ENCODE measurements at regions not wholly inside any gene's neighbourhood (a gene's known extent, or its start where the extent isn't known, plus 50 kb on each side); places are given as distances from the start of the nearest gene placed in this dataset.

DNA sequence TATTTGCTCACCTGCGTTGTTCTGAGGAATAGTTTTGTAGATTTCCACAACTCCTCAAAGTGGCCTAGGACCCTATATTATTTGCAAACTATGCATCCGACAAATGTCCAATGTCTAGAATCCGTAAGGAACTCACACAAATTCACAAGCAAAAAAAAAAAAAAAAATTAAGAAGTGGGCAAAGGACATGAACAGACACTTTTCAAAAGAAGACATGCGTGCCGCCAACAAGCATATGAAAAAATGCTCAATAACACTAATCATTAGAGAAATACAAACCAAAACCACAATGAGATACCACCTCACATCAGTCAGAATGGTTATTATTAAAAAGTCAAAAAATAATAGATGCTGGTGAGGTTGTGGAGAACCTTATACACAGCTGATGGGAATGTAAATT lies 398.5 kb upstream of the PROK2 start:
- Mint-ChIP-seq H3K4me1 (no peaks in the 10 kb centered on the region), H3K36me3 (ENCODE audit: insufficient read depth) (no peaks in the 10 kb centered on the region), H3K27me3 (peaks cover 34% of the 10 kb centered on the region), H3K4me3 (no peak overlapping the region), H3K27ac (ENCODE audit: low read depth) (no peak overlapping the region), H3K9me3 (no peaks in the 10 kb centered on the region)
- no peak for DNase-seq (ENCODE audit: low spot score in 2 of 2)
- ATAC-seq (replicated peaks; ENCODE audit: extremely low read depth, poor library complexity, severe bottlenecking): no peak

DNA sequence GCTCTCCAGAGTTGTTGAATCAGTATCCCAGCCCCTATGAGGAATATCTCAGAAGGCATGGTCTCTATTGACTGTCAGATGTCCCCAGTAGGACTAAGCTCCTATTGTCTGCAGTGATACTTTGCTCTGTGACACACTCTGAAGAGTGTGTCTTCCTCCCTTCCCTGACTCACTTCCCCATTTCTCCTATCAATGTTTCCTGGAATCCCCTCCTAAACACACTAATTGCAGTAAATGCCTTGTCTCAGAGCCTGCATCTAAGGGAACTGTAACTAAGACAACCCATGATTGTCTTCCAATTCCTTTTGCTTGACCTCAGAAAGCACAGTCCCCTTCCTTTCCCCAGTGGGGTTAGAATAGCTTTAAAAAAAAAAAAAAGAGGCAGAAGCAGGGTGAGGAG lies 397.3 kb upstream of the PROK2 start:
- no peak overlapping the region for H3K27ac Mint-ChIP-seq (ENCODE audit: low read depth)
- H3K4me1 Mint-ChIP-seq: no peaks in the 10 kb centered on the region
- peaks cover 34% of the 10 kb centered on the region for H3K27me3 Mint-ChIP-seq
- H3K4me3 Mint-ChIP-seq: no peak overlapping the region
- ATAC-seq (replicated peaks; ENCODE audit: extremely low read depth, poor library complexity, severe bottlenecking) (no peak), DNase-seq (ENCODE audit: low spot score in 2 of 2) (no peak)
- no peaks in the 10 kb centered on the region for H3K9me3 Mint-ChIP-seq
- H3K36me3 Mint-ChIP-seq (ENCODE audit: insufficient read depth): no peaks in the 10 kb centered on the region

DNA sequence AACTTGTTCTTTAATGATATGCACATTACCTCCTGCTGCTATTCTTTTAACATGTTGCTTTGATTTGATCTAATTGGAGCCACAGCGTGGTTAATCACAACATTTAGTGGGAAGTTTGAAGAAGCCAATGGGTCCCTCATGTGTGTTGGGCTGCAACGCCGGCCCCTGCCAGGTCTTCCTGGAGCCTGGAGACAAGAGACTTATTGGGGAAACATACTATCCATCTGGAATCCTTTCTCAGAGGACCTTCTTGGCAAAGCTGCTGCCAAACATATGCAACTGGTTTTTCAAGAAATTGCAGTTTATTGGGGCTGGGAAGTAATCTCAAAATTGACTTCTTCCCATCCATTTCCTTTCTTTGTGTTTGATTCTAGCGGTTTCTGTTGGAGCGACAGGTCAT lies 396.3 kb upstream of the PROK2 start:
- ATAC-seq (replicated peaks; ENCODE audit: extremely low read depth, poor library complexity, severe bottlenecking) (no peak), DNase-seq (ENCODE audit: low spot score in 2 of 2) (no peak)
- Mint-ChIP-seq H3K27ac (ENCODE audit: low read depth) (no peak overlapping the region), H3K4me3 (no peak overlapping the region), H3K36me3 (ENCODE audit: insufficient read depth) (no peaks in the 10 kb centered on the region), H3K27me3 (peaks cover 43% of the 10 kb centered on the region), H3K4me1 (peaks cover 7% of the 10 kb centered on the region), H3K9me3 (no peaks in the 10 kb centered on the region)

DNA sequence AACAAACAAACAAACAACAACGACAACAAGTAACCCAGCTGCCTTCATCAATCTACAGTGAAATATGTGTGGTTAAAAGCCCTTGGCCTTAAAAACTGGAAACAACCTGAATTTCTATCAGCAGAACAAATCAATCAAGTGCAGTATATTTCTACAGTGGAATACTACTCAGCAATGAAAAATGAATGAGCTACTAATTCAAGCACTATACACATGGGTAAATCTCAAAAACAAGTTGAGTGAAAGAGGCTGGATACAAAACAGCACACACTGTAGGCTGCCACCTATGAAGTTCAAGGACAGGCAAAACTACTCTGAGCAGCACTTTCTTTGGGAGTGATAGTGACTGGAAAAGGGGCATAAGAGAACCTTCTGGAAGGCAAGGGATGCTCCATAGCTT lies 395.5 kb upstream of the PROK2 start:
- ATAC-seq (replicated peaks; ENCODE audit: extremely low read depth, poor library complexity, severe bottlenecking): no peak
- H3K4me3 Mint-ChIP-seq: no peak overlapping the region
- H3K36me3 Mint-ChIP-seq (ENCODE audit: insufficient read depth): no peaks in the 10 kb centered on the region
- no peak overlapping the region for H3K27ac Mint-ChIP-seq (ENCODE audit: low read depth)
- peaks cover 7% of the 10 kb centered on the region for H3K4me1 Mint-ChIP-seq
- H3K9me3 Mint-ChIP-seq: no peaks in the 10 kb centered on the region
- no peak for DNase-seq (ENCODE audit: low spot score in 2 of 2)
- peaks cover 51% of the 10 kb centered on the region for H3K27me3 Mint-ChIP-seq

DNA sequence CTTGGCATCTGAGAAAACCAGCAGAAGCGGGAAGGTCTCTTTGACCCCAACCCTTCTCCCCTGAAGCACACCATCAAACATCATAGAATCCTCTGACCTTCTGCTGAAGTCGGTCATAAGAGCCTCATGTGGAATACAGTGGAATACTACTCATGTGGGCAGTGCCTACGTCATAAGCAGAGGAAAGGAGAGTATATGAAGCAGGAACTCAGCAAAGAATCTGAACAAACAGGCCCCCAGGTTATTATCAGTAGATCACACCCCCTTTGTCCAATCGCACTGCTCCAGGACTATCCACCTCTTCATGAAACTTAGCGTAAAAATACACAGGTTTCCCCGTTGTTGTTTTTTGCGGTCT lies 394.1 kb upstream of the PROK2 start:
- no peak for DNase-seq (ENCODE audit: low spot score in 2 of 2)
- Mint-ChIP-seq H3K36me3 (ENCODE audit: insufficient read depth) (no peaks in the 10 kb centered on the region), H3K27me3 (peaks cover 54% of the 10 kb centered on the region), H3K4me1 (peaks cover 7% of the 10 kb centered on the region), H3K4me3 (no peak overlapping the region), H3K27ac (ENCODE audit: low read depth) (no peak overlapping the region), H3K9me3 (no peaks in the 10 kb centered on the region)
- no peak for ATAC-seq (replicated peaks; ENCODE audit: extremely low read depth, poor library complexity, severe bottlenecking)

DNA sequence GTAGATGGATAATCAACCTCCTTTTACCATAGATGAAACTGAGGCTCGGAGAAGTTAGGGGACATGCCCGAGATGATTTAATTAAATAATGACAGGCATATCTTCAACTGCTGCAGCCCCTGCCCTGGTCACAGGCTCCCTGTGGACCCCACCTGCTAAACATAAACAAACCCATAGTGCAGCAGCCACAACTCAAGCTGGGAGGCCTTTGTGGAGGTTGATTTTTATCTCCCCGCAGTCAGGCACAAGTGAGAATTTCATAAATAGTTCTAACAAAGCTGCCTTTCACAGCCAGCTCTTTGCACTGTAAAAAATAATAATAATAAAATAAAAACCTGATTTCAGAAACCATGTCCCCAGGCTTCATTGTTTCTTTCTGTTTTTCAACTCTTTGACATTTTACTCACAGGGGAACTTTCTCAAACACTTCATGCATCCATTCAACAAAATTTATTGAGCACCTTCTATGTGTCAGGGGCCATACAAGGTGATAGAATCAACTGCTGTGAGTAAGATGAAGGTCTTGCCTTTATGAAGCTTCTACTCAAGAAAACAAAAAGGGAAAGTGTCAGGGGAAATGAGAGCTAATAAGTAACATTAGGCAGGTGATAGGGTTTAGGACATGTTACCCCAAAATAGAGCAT lies 393.6 kb upstream of the PROK2 start:
- DNase-seq (ENCODE audit: low spot score in 2 of 2): no peak
- Mint-ChIP-seq H3K4me3 (no peak overlapping the region), H3K27ac (ENCODE audit: low read depth) (no peak overlapping the region), H3K36me3 (ENCODE audit: insufficient read depth) (no peaks in the 10 kb centered on the region), H3K4me1 (peaks cover 7% of the 10 kb centered on the region), H3K9me3 (no peaks in the 10 kb centered on the region), H3K27me3 (peaks cover 59% of the 10 kb centered on the region)
- no peak for ATAC-seq (replicated peaks; ENCODE audit: extremely low read depth, poor library complexity, severe bottlenecking)

DNA sequence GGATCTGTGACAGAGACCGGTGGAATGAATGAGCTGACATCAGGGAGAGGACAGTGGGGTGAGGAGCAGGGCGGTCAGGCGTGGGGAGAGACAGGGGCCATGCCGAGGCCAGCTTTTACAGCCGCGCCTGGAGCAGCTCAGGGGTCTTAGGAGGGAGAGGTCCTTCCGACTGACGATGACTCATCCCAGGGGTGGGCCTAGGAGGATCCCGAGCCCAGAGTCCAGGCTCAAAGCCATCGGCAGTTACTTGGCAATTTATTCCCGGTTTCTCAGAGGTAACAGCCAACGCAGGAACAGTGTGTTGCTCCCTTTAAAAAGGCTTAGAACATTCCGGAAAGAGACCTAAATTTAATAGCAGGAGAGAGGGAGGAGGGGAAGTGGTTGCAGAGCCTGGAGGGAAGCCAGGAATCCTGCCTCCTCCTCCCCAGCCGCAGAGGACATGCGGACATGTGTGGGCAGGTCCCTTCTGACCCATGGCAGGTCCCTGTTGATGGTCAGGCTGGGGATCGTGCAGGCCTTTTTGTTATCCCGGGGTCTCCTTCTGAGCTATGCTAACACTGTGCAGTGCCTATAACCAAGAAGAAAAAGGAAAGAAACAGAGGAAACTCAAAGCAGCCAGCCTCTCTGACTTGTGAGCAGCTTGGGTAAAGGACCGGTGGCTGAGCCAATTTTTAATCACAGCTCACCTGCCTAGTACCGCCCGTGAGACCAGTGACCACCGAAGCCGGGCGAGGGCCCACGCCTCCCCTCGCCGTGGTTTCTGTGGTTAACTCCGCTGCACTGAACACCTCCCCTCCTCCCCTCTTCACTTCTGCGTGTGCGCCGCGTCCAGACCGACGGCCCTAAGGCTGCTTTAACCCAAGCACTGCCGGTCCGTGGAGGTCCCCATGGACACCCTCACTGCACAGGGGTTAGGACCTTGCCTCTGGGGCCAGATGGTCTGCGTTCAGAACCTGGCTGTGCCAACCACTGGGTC lies 392.4 kb upstream of the PROK2 start:
- DNase-seq (ENCODE audit: low spot score in 2 of 2): no peak
- Mint-ChIP-seq H3K27me3 (peaks cover 52% of the 10 kb centered on the region), H3K9me3 (no peaks in the 10 kb centered on the region), H3K27ac (ENCODE audit: low read depth) (no peak overlapping the region), H3K36me3 (ENCODE audit: insufficient read depth) (no peaks in the 10 kb centered on the region), H3K4me3 (no peak overlapping the region), H3K4me1 (peaks cover 7% of the 10 kb centered on the region)
- ATAC-seq (replicated peaks; ENCODE audit: extremely low read depth, poor library complexity, severe bottlenecking): no peak

DNA sequence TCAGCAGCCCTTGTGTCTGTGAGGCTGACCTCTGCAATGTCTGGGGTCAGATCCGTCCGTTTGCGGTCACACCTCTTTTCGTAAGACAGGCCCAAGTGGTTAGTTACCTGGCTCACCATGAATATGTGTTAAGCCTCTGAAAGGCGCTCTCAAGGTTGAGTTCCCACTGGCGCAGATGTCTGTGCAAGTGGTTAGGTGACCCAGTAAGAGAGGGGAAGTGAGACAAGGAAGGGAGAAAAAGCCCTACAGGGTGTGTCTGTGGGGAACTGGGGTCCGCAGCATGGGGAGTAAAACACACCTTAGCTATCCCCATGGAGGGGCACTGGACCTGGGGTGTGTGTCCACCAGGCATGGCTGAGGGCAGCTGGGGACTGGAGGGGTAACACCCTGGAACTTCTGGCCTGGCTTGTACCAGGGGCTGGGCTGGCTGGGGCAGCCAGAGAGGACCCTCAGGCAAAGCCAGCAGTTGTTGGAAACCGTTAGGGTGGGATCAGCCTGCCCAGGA lies 391.6 kb upstream of the PROK2 start:
- Mint-ChIP-seq H3K27ac (ENCODE audit: low read depth) (no peak overlapping the region), H3K4me1 (peaks cover 7% of the 10 kb centered on the region), H3K36me3 (ENCODE audit: insufficient read depth) (no peaks in the 10 kb centered on the region), H3K9me3 (no peaks in the 10 kb centered on the region), H3K4me3 (no peak overlapping the region), H3K27me3 (peaks cover 44% of the 10 kb centered on the region)
- ATAC-seq (replicated peaks; ENCODE audit: extremely low read depth, poor library complexity, severe bottlenecking): no peak
- DNase-seq (ENCODE audit: low spot score in 2 of 2): no peak

DNA sequence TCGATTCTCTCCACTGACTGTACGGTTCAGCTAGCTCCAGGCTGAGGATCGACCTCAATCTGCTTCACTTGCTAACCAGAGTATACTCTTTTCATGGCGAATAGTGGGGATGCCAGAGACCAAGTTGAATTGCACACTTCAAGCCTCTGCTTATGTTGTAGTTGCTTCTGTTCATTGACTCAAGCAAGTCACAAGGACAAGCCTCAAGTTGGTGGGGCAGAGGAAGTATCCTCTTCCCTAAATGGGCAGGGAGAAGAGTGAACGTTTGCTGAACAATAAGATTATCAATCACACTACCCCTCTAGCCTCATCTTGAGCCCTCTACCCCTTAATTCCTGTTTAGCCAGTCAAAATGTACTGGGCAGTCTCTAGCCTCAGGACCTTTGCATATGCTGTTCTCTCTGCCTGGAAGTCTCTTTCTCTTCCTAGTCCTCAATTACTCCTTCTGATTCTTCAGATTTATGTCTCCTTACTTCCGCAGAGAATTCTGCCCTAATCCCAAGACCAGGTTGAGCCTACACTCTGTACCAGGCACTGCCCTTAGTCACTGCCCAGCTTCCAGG lies 390.4 kb upstream of the PROK2 start:
- Mint-ChIP-seq H3K4me1 (peaks cover 7% of the 10 kb centered on the region), H3K36me3 (ENCODE audit: insufficient read depth) (no peaks in the 10 kb centered on the region), H3K9me3 (no peaks in the 10 kb centered on the region), H3K27ac (ENCODE audit: low read depth) (no peak overlapping the region), H3K4me3 (no peak overlapping the region), H3K27me3 (peaks cover 40% of the 10 kb centered on the region)
- ATAC-seq (replicated peaks; ENCODE audit: extremely low read depth, poor library complexity, severe bottlenecking) (no peak), DNase-seq (ENCODE audit: low spot score in 2 of 2) (no peak)

DNA sequence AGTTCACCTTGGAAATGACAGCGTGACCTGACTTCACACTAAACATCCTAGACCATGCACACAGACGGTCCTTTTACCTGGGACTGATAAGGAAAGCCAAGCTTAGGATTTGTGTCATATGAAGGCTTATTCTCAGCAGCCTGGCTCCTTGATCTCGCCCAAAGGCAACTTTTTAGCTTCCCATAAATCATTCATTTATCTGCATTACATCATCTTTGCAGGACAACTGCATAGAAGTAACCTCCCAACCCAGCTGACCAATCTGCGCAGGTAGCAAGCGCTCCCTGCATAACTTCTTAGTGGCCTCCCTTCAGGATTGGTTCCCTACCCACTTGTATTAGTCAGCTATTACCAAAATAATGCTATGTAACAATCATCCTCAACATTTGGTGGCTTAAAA lies 389.9 kb upstream of the PROK2 start:
- Mint-ChIP-seq H3K27ac (ENCODE audit: low read depth) (no peak overlapping the region), H3K27me3 (peaks cover 40% of the 10 kb centered on the region), H3K4me1 (peaks cover 7% of the 10 kb centered on the region), H3K9me3 (no peaks in the 10 kb centered on the region), H3K36me3 (ENCODE audit: insufficient read depth) (no peaks in the 10 kb centered on the region), H3K4me3 (no peak overlapping the region)
- ATAC-seq (replicated peaks; ENCODE audit: extremely low read depth, poor library complexity, severe bottlenecking): no peak
- DNase-seq (ENCODE audit: low spot score in 2 of 2): no peak

DNA sequence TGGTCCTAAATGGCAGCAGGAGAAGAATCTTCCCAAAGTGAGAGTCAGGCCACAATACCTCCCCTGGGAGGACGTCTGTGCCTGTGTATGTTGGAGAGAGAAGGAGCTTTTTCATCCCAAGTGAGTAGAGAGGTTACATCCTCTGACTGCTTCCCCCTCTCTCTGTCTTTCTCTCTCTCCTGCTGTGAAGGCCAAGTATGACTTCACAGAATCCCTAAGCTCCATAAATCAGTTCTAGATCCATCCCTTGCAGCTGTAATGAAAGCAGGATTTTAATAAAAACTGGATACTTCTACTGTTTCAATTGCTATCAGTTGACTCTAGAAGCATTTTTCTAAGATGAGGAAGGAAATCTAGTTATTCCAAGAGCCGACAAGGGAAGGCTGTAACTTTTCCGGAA lies 389.1 kb upstream of the PROK2 start:
- H3K36me3 Mint-ChIP-seq (ENCODE audit: insufficient read depth): no peaks in the 10 kb centered on the region
- H3K9me3 Mint-ChIP-seq: no peaks in the 10 kb centered on the region
- H3K4me3 Mint-ChIP-seq: no peak overlapping the region

DNA sequence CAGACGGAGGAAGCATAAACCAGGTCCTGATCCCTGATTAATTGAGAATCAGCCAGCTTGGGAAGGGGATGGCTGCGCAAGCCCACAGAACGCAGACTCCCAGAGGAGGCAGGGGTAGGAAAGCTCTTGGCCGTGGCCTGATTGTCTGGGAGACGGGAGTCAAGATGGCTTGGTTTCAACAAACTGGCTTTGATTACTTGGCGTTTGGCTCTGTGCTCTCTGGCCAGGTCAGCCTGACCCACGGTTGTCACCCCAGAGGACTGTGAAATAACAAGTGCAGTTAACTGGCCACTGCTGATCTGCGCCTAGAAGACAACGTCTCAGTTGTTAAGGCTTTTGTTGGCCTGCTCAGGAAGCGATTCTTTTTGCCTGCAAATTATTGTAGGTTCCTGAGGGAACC lies 387.0 kb upstream of the PROK2 start:
- ATAC-seq (replicated peaks; ENCODE audit: extremely low read depth, poor library complexity, severe bottlenecking) (no peak), DNase-seq (ENCODE audit: low spot score in 2 of 2) (no peak)
- H3K4me3 Mint-ChIP-seq: no peak overlapping the region
- H3K36me3 Mint-ChIP-seq (ENCODE audit: insufficient read depth): no peaks in the 10 kb centered on the region
- peaks cover 7% of the 10 kb centered on the region for H3K4me1 Mint-ChIP-seq
- H3K27me3 Mint-ChIP-seq: peaks cover 39% of the 10 kb centered on the region
- no peak overlapping the region for H3K27ac Mint-ChIP-seq (ENCODE audit: low read depth)
- no peaks in the 10 kb centered on the region for H3K9me3 Mint-ChIP-seq

More for the DNA sequence above, 389.1 kb upstream of the PROK2 start:
- H3K27ac Mint-ChIP-seq (ENCODE audit: low read depth): no peak overlapping the region
- ATAC-seq (replicated peaks; ENCODE audit: extremely low read depth, poor library complexity, severe bottlenecking) (no peak), DNase-seq (ENCODE audit: low spot score in 2 of 2) (no peak)
- peaks cover 40% of the 10 kb centered on the region for H3K27me3 Mint-ChIP-seq
- H3K4me1 Mint-ChIP-seq: peaks cover 7% of the 10 kb centered on the region

DNA sequence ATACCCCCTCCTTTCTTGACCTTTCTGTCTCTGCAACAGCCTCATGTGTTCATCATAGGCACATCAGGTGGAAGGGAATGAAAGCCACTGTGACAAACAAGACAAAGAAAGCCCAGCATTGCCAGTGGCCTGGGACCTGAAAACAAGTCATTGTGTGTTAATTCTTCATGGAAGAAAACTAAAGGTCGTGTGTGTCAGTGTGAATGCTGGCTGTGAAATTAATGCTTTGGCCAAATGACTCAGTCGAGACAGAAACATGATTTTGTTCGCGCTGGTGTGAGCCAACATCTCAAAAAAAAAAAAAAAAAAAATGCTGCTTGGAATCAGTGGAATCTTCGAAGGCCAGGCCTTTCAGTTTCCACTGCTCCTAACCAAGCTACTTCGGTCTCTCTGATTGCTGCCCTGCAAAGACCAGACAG lies 386.5 kb upstream of the PROK2 start:
- H3K36me3 Mint-ChIP-seq (ENCODE audit: insufficient read depth): no peaks in the 10 kb centered on the region
- H3K9me3 Mint-ChIP-seq: no peaks in the 10 kb centered on the region
- H3K4me3 Mint-ChIP-seq: no peak overlapping the region
- peaks cover 2% of the 10 kb centered on the region for H3K4me1 Mint-ChIP-seq
- DNase-seq (ENCODE audit: low spot score in 2 of 2) (no peak), ATAC-seq (replicated peaks; ENCODE audit: extremely low read depth, poor library complexity, severe bottlenecking) (no peak)
- no peak overlapping the region for H3K27ac Mint-ChIP-seq (ENCODE audit: low read depth)
- peaks cover 34% of the 10 kb centered on the region for H3K27me3 Mint-ChIP-seq

Measured in central memory CD8-positive, alpha-beta T cell (primary cell).